Right renal pelvis (tissue), 4 donors: ENCODE measurements at regions not wholly inside any gene's neighbourhood (a gene's known extent, or its start where the extent isn't known, plus 50 kb on each side); places are given as distances from the start of the nearest gene placed in this dataset.
"Not testable (repeated sequence)": the region's sequence is repeated elsewhere in the genome, so short reads cannot be mapped to it uniquely, and the experiment has no call there.

Experiments used
- DNase-seq, 4 donors: peaks; one replicate each; pipeline ENCODE4 v3.0.0-alpha.2; 2013; ENCODE audit warnings: low read depth in 4 of 4, low spot score in 3 of 4, missing footprints in 1 of 4

GRCh38 chr16:75971334-75971733, 245.0 kb upstream of the CPHXL start:
- DNase-seq, result no peak

GRCh38 chr16:75983296-75983695, 257.0 kb upstream of the CPHXL start:
- no peak for DNase-seq

- no peak for DNase-seq
These were observed 257.6 kb upstream of the CPHXL start for GRCh38 chr16:75983741-75984381.

GRCh38 chr16:75987323-75987722, 261.0 kb upstream of the CPHXL start:
- DNase-seq, result no peak

- DNase-seq, result no peak
These were observed 270.2 kb upstream of the CPHXL start for GRCh38 chr16:75996491-75996890.

- DNase-seq, result no peak
These were observed 271.3 kb upstream of the CPHXL start for GRCh38 chr16:75997606-75998005.

GRCh38 chr16:76007645-76008044, 269.6 kb upstream of the CNTNAP4 start:
- no peak for DNase-seq

GRCh38 chr16:76023835-76024234, 253.4 kb upstream of the CNTNAP4 start:
- DNase-seq, result no peak

GRCh38 chr16:76035689-76036088, 241.5 kb upstream of the CNTNAP4 start:
- no peak for DNase-seq

- DNase-seq, result no peak
These were observed 239.1 kb upstream of the CNTNAP4 start for GRCh38 chr16:76038097-76038496.

GRCh38 chr16:76052725-76053124, 224.5 kb upstream of the CNTNAP4 start:
- no peak for DNase-seq

- no peak for DNase-seq
These were observed 218.0 kb upstream of the CNTNAP4 start for GRCh38 chr16:76059186-76059585.

- DNase-seq, result no peak
These were observed 217.5 kb upstream of the CNTNAP4 start for GRCh38 chr16:76059701-76060100.

- no peak for DNase-seq
These were observed 205.5 kb upstream of the CNTNAP4 start for GRCh38 chr16:76071690-76072089.

GRCh38 chr16:76081967-76082366, 195.2 kb upstream of the CNTNAP4 start:
- DNase-seq, result no peak

GRCh38 chr16:76106647-76107046, 170.6 kb upstream of the CNTNAP4 start:
- DNase-seq, result no peak

- no peak for DNase-seq
These were observed 168.7 kb upstream of the CNTNAP4 start for GRCh38 chr16:76108460-76108859.

- no peak for DNase-seq
These were observed 162.5 kb upstream of the CNTNAP4 start for GRCh38 chr16:76114681-76115080.

- DNase-seq, result no peak
These were observed 158.9 kb upstream of the CNTNAP4 start for GRCh38 chr16:76118344-76118743.

- no peak for DNase-seq
These were observed 155.6 kb upstream of the CNTNAP4 start for GRCh38 chr16:76121636-76122035.

GRCh38 chr16:76123966-76124365, 153.2 kb upstream of the CNTNAP4 start:
- no peak for DNase-seq

GRCh38 chr16:76125871-76126270, 151.3 kb upstream of the CNTNAP4 start:
- no peak for DNase-seq

- not testable (repeated sequence) for DNase-seq
These were observed 139.1 kb upstream of the CNTNAP4 start for GRCh38 chr16:76138056-76138455.
